Breast epithelium (tissue), 3 donors: ENCODE measurements at regions not wholly inside any gene's neighbourhood (a gene's known extent, or its start where the extent isn't known, plus 50 kb on each side); places are given as distances from the start of the nearest gene placed in this dataset.

ENCODE experiments used
- CTCF ChIP-seq, 3 donors: fragments of 450-650 bp; IDR thresholded peaks; one replicate each; pipeline ENCODE4 v1.5.1; 2016 to 2017; ENCODE audit warnings: antibody characterized with exemption in 3 of 3, mild to moderate bottlenecking in 3 of 3, moderate library complexity in 3 of 3
- POLR2A ChIP-seq: fragments of 450-650 bp; IDR thresholded peaks from one replicate; pipeline ENCODE4 v1.6.1; 2016; ENCODE audit warnings: antibody characterized with exemption, mild to moderate bottlenecking, moderate library complexity
- POLR2AphosphoS5 ChIP-seq, 3 donors: sonication (generic); formaldehyde crosslinking; IDR thresholded peaks; one replicate each; pipeline ENCODE4 v1.6.1; 2017; ENCODE audit warnings: antibody characterized with exemption in 3 of 3

GRCh38 chr18:46310258-46310657, 206.1 kb downstream of the HAUS1 start:
- TF ChIP-seq POLR2A, result no peak
- TF ChIP-seq CTCF (IDR thresholded peaks at IDR 0.05), result no peak
- no peak for TF ChIP-seq POLR2AphosphoS5 (IDR thresholded peaks at IDR 0.05)
